AG04450 (cell line): ENCODE measurements at regions not wholly inside any gene's neighbourhood (a gene's known extent, or its start where the extent isn't known, plus 50 kb on each side); places are given as distances from the start of the nearest gene placed in this dataset.

Experiments used
- CTCF ChIA-PET: fragments of 300-600, 350-600 bp; formaldehyde crosslinking; extraction: SDS; loops from one replicate; lab custom pipeline; 2022; ENCODE audit warnings: antibody characterized with exemption, inconsistent platforms; lab: Charles Lee
- POLR2A ChIA-PET: fragments of 350-600 bp; formaldehyde crosslinking; extraction: SDS; loops from one replicate; lab custom pipeline; 2021; ENCODE audit warnings: antibody characterized with exemption, inconsistent platforms; lab: Yijun Ruan, JAX
- DNase-seq: peaks from one replicate; pipeline ENCODE4 v3.0.0-alpha.2; 2011; ENCODE audit warnings: low read depth, low spot score
- H3K27ac ChIP-seq: one replicate; pipeline ENCODE4 v1.5.1; 2012; ENCODE audit warnings: low read depth, low read length, control low read depth
- H3K27me3 ChIP-seq: one replicate; pipeline ENCODE4 v1.6.0; 2012; ENCODE audit warnings: low read length; ENCODE audit not compliant: control insufficient read depth, insufficient read depth
- H3K4me3 ChIP-seq: 2 replicates; pipeline ENCODE4 v1.5.1; 2011; ENCODE audit warnings: mild to moderate bottlenecking, low read depth, low read length, control low read depth
- H3K9me3 ChIP-seq: 2 replicates; pipeline ENCODE4 v1.5.1; 2012; ENCODE audit warnings: low read length; ENCODE audit not compliant: control insufficient read depth, insufficient read depth
- CTCF ChIP-seq: IDR thresholded peaks from 2 replicates; pipeline ENCODE4 v1.5.1; 2011; ENCODE audit warnings: low read depth, low read length, control low read depth, inconsistent platforms

GRCh38 chr16:85413691-85414663 is 199.1 kb upstream of the GSE1 start:
- DNase-seq = no peak
- Histone ChIP-seq H3K9me3 (peaks cover 6% of the 10 kb centered on the region; the same call in 1 of the 2 replicates), H3K4me3 (no peak overlapping the region), H3K27ac (no peak overlapping the region), H3K27me3 (no peaks in the 10 kb centered on the region)
- ChIA-PET CTCF (no interaction called here), POLR2A (interaction anchor here (0.6 kb wide), 1 partner anchor 143 kb away, joined by 4 read pairs; no protein-coding TSS in a partner anchor)
- no peak for TF ChIP-seq CTCF

- Histone ChIP-seq H3K27me3 (no peaks in the 10 kb centered on the region), H3K27ac (no peak overlapping the region), H3K4me3 (no peak overlapping the region), H3K9me3 (peaks cover 6% of the 10 kb centered on the region; the same call in 1 of the 2 replicates)
- no peak for TF ChIP-seq CTCF
- ChIA-PET POLR2A (interaction anchor here (0.8 kb wide), 1 partner anchor 49 kb away, joined by 3 read pairs; no protein-coding TSS in a partner anchor), CTCF (interaction anchor here (0.6 to 2.2 kb wide), 13 partner anchors 13 to 283 kb away, joined by 3 to 13 read pairs (median 4); no protein-coding TSS in a partner anchor)
- no peak for DNase-seq
These were observed 197.7 kb upstream of the GSE1 start for GRCh38 chr16:85415196-85416090.

GRCh38 chr16:85416228-85417109 is 196.7 kb upstream of the GSE1 start:
- Histone ChIP-seq H3K27me3 (no peaks in the 10 kb centered on the region), H3K27ac (no peak overlapping the region), H3K9me3 (peaks cover 6% of the 10 kb centered on the region; the same call in 1 of the 2 replicates), H3K4me3 (no peak overlapping the region)
- ChIA-PET CTCF (interaction anchor here (0.6 to 2.2 kb wide), 13 partner anchors 14 to 284 kb away, joined by 3 to 13 read pairs (median 4); no protein-coding TSS in a partner anchor), POLR2A (interaction anchor here (0.8 kb wide), 1 partner anchor 50 kb away, joined by 3 read pairs; no protein-coding TSS in a partner anchor)
- TF ChIP-seq CTCF = peak; percentile 64
- no peak for DNase-seq

- CTCF ChIA-PET = interaction anchor here (2.2 kb wide), 1 partner anchor 15 kb away, joined by 13 read pairs; no protein-coding TSS in a partner anchor
- H3K27me3 ChIP-seq = no peaks in the 10 kb centered on the region
- no peak overlapping the region for H3K27ac ChIP-seq
- POLR2A ChIA-PET = no interaction called here
- H3K9me3 ChIP-seq = peaks cover 6% of the 10 kb centered on the region; the same call in 1 of the 2 replicates
- H3K4me3 ChIP-seq = no peak overlapping the region
- no peak for DNase-seq
- no peak for TF ChIP-seq CTCF
These were observed 195.8 kb upstream of the GSE1 start for GRCh38 chr16:85417156-85417860.
